ENCODE measurements at regions not wholly inside any gene's neighbourhood (a gene's known extent, or its start where the extent isn't known, plus 50 kb on each side); places are given as distances from the start of the nearest gene placed in this dataset.
A peak's percentile ranks its signal among the peaks of the same experiment; 100 is the strongest.

GRCh38 chr19:30221176-30221575 is 151.0 kb upstream of the ZNF536 start (continued):
- no peak for TF ChIP-seq REST (IDR thresholded peaks at IDR 0.05)
- TF ChIP-seq PHF8 (IDR thresholded peaks at IDR 0.05; ENCODE audit: borderline replicate concordance, low read depth): no peak
- TF ChIP-seq NFE2L2 (conservative IDR thresholded peaks at IDR 0.05; ENCODE audit: low read length): no peak
- no peak for TF ChIP-seq NR3C1 (IDR thresholded peaks at IDR 0.05)
- TF ChIP-seq TFCP2L1 (CRISPR knock-in tag; IDR thresholded peaks at IDR 0.05): no peak
- TF ChIP-seq ZSCAN20 (CRISPR knock-in tag; IDR thresholded peaks at IDR 0.05): no peak

GRCh38 chr19:30222428-30222873 is 149.7 kb upstream of the ZNF536 start:
- FAIRE-seq: no peak
- H3K4me2 ChIP-seq: peak overlapping the region; percentile 79
- POLR2A ChIA-PET: no interaction called here
- WGBS (ENCODE audit: missing lambda C conversion rate): 4% methylated on average over 10 of the region's 39 CpGs
- TF ChIP-seq CTCF (IDR thresholded peaks at IDR 0.05) (peak; percentile 77), RAD21 (conservative IDR thresholded peaks at IDR 0.05 in 1 of 2, IDR thresholded peaks at IDR 0.05 in 1 of 2) (peak; percentile 36 to 47; a peak in 4 of 5 replicates), SMC3 (IDR thresholded peaks at IDR 0.05) (peak; percentile 52), RFX5 (IDR thresholded peaks at IDR 0.05) (no peak), KDM1A (IDR thresholded peaks at IDR 0.05; ENCODE audit: low read depth) (no peak)
- H3K9me3 ChIP-seq: no peaks in the 10 kb centered on the region
- ATAC-seq: peak; percentile 59 to 82; a peak in 5 of 6 replicates
- peak overlapping the region in 1 of 2 experiments; percentile 58; a peak in 2 of 6 replicates for H3K27ac ChIP-seq
- peaks cover 27% of the 10 kb centered on the region for H3K4me1 ChIP-seq
- CTCF ChIA-PET: interaction anchor here (0.8 to 1.9 kb wide), 10 partner anchors 8 to 161 kb away, joined by 3 to 11 read pairs (median 4); no protein-coding TSS in a partner anchor
- DNase-seq (ENCODE audit: low read depth in 1 of 2, low spot score in 1 of 2): peak in 1 of 2 experiments; percentile 71
- H3K4me3 ChIP-seq: peak overlapping the region; percentile 30; the same call in 2 of the 3 replicates

GRCh38 chr19:30222992-30223865 is 149.0 kb upstream of the ZNF536 start:
- CTCF ChIA-PET: interaction anchor here (0.6 to 2.1 kb wide), 26 partner anchors 8 to 1944 kb away, joined by 3 to 8 read pairs (median 4); no protein-coding TSS in a partner anchor
- peaks cover 32% of the 10 kb centered on the region for H3K4me1 ChIP-seq
- WGBS (ENCODE audit: missing lambda C conversion rate): 87% methylated on average over 36 of the region's 36 CpGs
- DNase-seq (ENCODE audit: low read depth in 1 of 2, low spot score in 1 of 2) (no peak), ATAC-seq (no peak), FAIRE-seq (peak; percentile 18)
- no peak overlapping the region for H3K27ac ChIP-seq
- peak overlapping the region; percentile 79; the same call in 1 of the 3 replicates for H3K4me2 ChIP-seq
- H3K9me3 ChIP-seq: no peaks in the 10 kb centered on the region
- H3K4me3 ChIP-seq: no peak overlapping the region; the same call in 2 of the 3 replicates
- POLR2A ChIA-PET: no interaction called here
- no peak for TF ChIP-seq CEBPB (IDR thresholded peaks at IDR 0.05)
- TF ChIP-seq HMGXB4 (CRISPR knock-in tag; IDR thresholded peaks at IDR 0.05; ENCODE audit: borderline replicate concordance): no peak
- TF ChIP-seq CTCF (IDR thresholded peaks at IDR 0.05): no peak
- TF ChIP-seq REST (IDR thresholded peaks at IDR 0.05): no peak
- no peak for TF ChIP-seq SREBF2 (IDR thresholded peaks at IDR 0.05)
- TF ChIP-seq HOXA7 (CRISPR knock-in tag; IDR thresholded peaks at IDR 0.05): no peak
- no peak for TF ChIP-seq FOXS1 (CRISPR knock-in tag; IDR thresholded peaks at IDR 0.05)
- TF ChIP-seq ESRRA (IDR thresholded peaks at IDR 0.05; ENCODE audit: borderline replicate concordance, low read length): no peak
- no peak for TF ChIP-seq NPAS2 (CRISPR knock-in tag; IDR thresholded peaks at IDR 0.05; ENCODE audit: borderline replicate concordance)
- no peak for TF ChIP-seq NR3C1 (IDR thresholded peaks at IDR 0.05)

Data from A549 (cell line).